PC-9 (cell line): ENCODE measurements at regions not wholly inside any gene's neighbourhood (a gene's known extent, or its start where the extent isn't known, plus 50 kb on each side); places are given as distances from the start of the nearest gene placed in this dataset.

Experiments
- BruUV-seq: library from RNA; stranded (reverse); fragments of 400-500 nt; replicated peaks from 2 replicates; lab custom pipeline; 2021; lab: Mats Ljungman, UMichigan
- CTCF ChIA-PET: fragments of 300-600 bp; sonication (Branson Sonifier 250); formaldehyde crosslinking; loops from one replicate; lab custom pipeline; 2022; ENCODE audit warnings: antibody characterized with exemption; lab: Charles Lee
- POLR2A ChIA-PET: fragments of 300-600 bp; sonication (Branson Sonifier 250); formaldehyde crosslinking; loops from one replicate; lab custom pipeline; 2022; ENCODE audit warnings: antibody characterized with exemption; ENCODE audit not compliant: unreplicated experiment; lab: Charles Lee
- DNase-seq, 2 experiments: peaks; one replicate each; pipeline versions ENCODE4 v3.0.0 to v3.0.0-alpha.2; 2015 to 2022; ENCODE audit warnings: mixed read lengths in 1 of 2
- H2AFZ ChIP-seq: fragments of 200-600 bp; sonication (generic); 2 replicates; pipeline ENCODE4 v1.8.1; 2017; ENCODE audit warnings: antibody characterized with exemption
- H3F3A ChIP-seq: fragments of 200-600 bp; sonication (generic); 2 replicates; pipeline ENCODE4 v1.8.1; 2017; ENCODE audit warnings: antibody characterized with exemption, mild to moderate bottlenecking, low read depth; ENCODE audit not compliant: insufficient read depth
- H3K27ac ChIP-seq: fragments of 200-600 bp; sonication (generic); 2 replicates; pipeline ENCODE4 v1.6.1; 2016; ENCODE audit warnings: mixed run types
- H3K27me3 ChIP-seq: fragments of 200-600 bp; sonication (generic); 2 replicates; pipeline ENCODE4 v1.6.1; 2016; ENCODE audit warnings: low read depth, mixed run types; ENCODE audit not compliant: insufficient read depth
- H3K36me3 ChIP-seq: fragments of 200-600 bp; sonication (generic); 2 replicates; pipeline ENCODE4 v1.6.1; 2016; ENCODE audit warnings: low read depth, mixed run types
- H3K4me1 ChIP-seq: fragments of 200-600 bp; sonication (generic); replicated peaks from 2 replicates; pipeline ENCODE4 v1.6.1; 2016; ENCODE audit warnings: mixed run types; ENCODE audit not compliant: insufficient read depth
- H3K4me2 ChIP-seq: fragments of 200-600 bp; sonication (generic); 2 replicates; pipeline ENCODE4 v1.6.1; 2017; ENCODE audit warnings: mixed run types
- H3K4me3 ChIP-seq: fragments of 200-600 bp; sonication (generic); 2 replicates; pipeline ENCODE4 v1.6.1; 2016; ENCODE audit warnings: mixed run types
- H3K79me2 ChIP-seq: fragments of 200-600 bp; sonication (generic); 2 replicates; pipeline ENCODE4 v1.6.1; 2017; ENCODE audit warnings: low read depth, mixed run types
- H3K9me2 ChIP-seq: fragments of 200-600 bp; sonication (generic); 2 replicates; pipeline ENCODE4 v1.8.1; 2017; ENCODE audit warnings: mild to moderate bottlenecking; ENCODE audit not compliant: insufficient read depth
- H3K9me3 ChIP-seq: fragments of 200-600 bp; sonication (generic); 2 replicates; pipeline ENCODE4 v1.8.1; 2016; ENCODE audit warnings: low read depth; ENCODE audit not compliant: insufficient read depth
- H4K20me1 ChIP-seq: fragments of 200-600 bp; sonication (generic); 2 replicates; pipeline ENCODE4 v1.8.1; 2017; ENCODE audit not compliant: insufficient read depth
- EZH2 ChIP-seq: fragments of 200-600 bp; sonication (generic); IDR thresholded peaks from 2 replicates; pipeline ENCODE4 v1.8.0; 2017; ENCODE audit warnings: antibody characterized with exemption, low read depth
- intact Hi-C: fragments of 100-400 bp; cut with micrococcal nuclease; formaldehyde crosslinking; loops from one replicate; pipeline ENCODE4 v1.10.0; 2022; ENCODE audit not compliant: unreplicated experiment
- TF ChIP-seq, protein P1 (sequence below): fragments of 200-600 bp; sonication (generic); conservative IDR thresholded peaks from 2 replicates; pipeline ENCODE4 v1.6.1; 2017; ENCODE audit warnings: mixed run types, antibody characterized with exemption, mild to moderate bottlenecking, moderate library complexity

- Histone ChIP-seq H3K4me2 (no peak overlapping the region), H3K36me3 (no peaks in the 10 kb centered on the region), H3K79me2 (no peaks in the 10 kb centered on the region), H3K9me2 (no peaks in the 10 kb centered on the region), H3K27ac (no peak overlapping the region), H3K27me3 (no peaks in the 10 kb centered on the region), H4K20me1 (no peaks in the 10 kb centered on the region), H2AFZ (no peak overlapping the region), H3K4me1 (no peaks in the 10 kb centered on the region), H3K9me3 (no peaks in the 10 kb centered on the region), H3F3A (no peaks in the 10 kb centered on the region), H3K4me3 (no peak overlapping the region)
- intact Hi-C loops: no loop called here
- ChIA-PET POLR2A (no interaction called here), CTCF (no interaction called here)
- no peak for DNase-seq
- no TSS peak for BruUV-seq
- TF ChIP-seq EZH2: no peak
These were observed 83.8 kb downstream of the TMEM167A start for GRCh38 chr5:82993416-82993815.

DNA sequence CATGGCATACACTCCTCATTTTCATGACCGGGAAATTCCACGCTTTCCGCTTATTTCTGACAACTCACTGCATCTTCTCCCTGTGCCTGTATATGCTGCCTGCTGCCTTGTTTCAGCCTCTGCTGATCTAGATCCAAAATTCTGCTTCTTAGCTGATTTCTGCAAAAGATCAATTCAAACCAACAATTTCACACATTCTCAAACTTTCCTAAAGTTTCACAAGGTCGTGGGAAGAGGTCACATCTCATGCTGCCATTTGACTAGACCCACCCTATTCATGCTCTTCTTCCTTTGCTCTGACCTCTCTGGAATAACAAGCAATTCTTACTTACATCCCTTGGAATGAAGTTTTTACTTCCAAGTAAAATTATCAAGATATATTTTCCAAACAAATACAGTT, 84.5 kb downstream of the TMEM167A start:
- intact Hi-C loops: no loop called here
- POLR2A ChIA-PET: no interaction called here
- Histone ChIP-seq H3F3A (no peaks in the 10 kb centered on the region), H3K27ac (no peak overlapping the region), H3K79me2 (no peaks in the 10 kb centered on the region), H3K36me3 (no peaks in the 10 kb centered on the region), H3K9me3 (no peaks in the 10 kb centered on the region), H3K9me2 (no peaks in the 10 kb centered on the region), H2AFZ (no peak overlapping the region), H3K4me2 (no peak overlapping the region), H3K27me3 (no peaks in the 10 kb centered on the region), H3K4me3 (no peak overlapping the region), H3K4me1 (no peaks in the 10 kb centered on the region), H4K20me1 (no peaks in the 10 kb centered on the region)
- no peak for TF ChIP-seq EZH2
- TF ChIP-seq, protein P1, sequence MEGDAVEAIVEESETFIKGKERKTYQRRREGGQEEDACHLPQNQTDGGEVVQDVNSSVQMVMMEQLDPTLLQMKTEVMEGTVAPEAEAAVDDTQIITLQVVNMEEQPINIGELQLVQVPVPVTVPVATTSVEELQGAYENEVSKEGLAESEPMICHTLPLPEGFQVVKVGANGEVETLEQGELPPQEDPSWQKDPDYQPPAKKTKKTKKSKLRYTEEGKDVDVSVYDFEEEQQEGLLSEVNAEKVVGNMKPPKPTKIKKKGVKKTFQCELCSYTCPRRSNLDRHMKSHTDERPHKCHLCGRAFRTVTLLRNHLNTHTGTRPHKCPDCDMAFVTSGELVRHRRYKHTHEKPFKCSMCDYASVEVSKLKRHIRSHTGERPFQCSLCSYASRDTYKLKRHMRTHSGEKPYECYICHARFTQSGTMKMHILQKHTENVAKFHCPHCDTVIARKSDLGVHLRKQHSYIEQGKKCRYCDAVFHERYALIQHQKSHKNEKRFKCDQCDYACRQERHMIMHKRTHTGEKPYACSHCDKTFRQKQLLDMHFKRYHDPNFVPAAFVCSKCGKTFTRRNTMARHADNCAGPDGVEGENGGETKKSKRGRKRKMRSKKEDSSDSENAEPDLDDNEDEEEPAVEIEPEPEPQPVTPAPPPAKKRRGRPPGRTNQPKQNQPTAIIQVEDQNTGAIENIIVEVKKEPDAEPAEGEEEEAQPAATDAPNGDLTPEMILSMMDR: no peak
- CTCF ChIA-PET: no interaction called here
- no TSS peak for BruUV-seq
- no peak for DNase-seq

DNA sequence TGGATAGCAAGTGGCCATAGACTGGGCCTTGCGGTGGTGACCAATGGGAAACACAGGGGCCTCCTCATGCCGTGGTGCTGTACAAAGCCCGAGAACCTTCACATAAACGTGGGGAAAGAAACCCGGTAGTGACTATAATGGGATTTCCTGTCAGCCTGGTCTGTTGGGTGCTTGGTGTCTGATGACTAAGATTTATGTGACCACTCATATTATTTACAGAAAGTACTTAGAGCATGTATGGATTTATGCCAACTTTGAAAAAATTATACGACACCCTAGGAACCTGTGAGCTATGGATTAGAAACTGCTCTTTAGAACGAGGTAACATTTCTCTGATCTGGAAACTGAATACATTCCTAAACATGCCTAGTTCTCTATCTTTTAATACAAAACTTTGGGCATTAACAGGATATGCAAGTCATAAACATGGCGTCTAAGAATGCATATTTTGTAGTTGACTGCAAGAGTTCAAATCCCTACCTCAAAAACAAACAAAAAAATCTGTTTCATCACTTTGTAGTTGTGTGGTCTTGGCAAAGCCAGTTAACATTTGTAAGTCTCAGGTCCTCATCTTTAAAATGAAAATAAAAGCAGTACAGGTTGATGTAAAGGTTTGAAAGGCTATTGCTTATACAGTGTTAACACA, 85.4 kb downstream of the TMEM167A start:
- no peaks in the 10 kb centered on the region for H3K4me1 ChIP-seq
- H3F3A ChIP-seq: no peaks in the 10 kb centered on the region
- H3K9me3 ChIP-seq: no peaks in the 10 kb centered on the region
- H3K27me3 ChIP-seq: no peaks in the 10 kb centered on the region
- H2AFZ ChIP-seq: no peak overlapping the region
- ChIA-PET CTCF (no interaction called here), POLR2A (no interaction called here)
- intact Hi-C loops: no loop called here
- H3K27ac ChIP-seq: no peak overlapping the region
- no peaks in the 10 kb centered on the region for H3K79me2 ChIP-seq
- TF ChIP-seq, protein P1: no peak
- no peak for TF ChIP-seq EZH2
- H3K36me3 ChIP-seq: no peaks in the 10 kb centered on the region
- no peak overlapping the region for H3K4me2 ChIP-seq
- H3K9me2 ChIP-seq: no peaks in the 10 kb centered on the region
- BruUV-seq: no TSS peak
- no peak overlapping the region for H3K4me3 ChIP-seq
- H4K20me1 ChIP-seq: no peaks in the 10 kb centered on the region
- no peak for DNase-seq

GRCh38 chr5:82991059-82991458, 86.1 kb downstream of the TMEM167A start:
- no peaks in the 10 kb centered on the region for H3F3A ChIP-seq
- TF ChIP-seq EZH2: no peak
- no peak overlapping the region for H2AFZ ChIP-seq
- no peaks in the 10 kb centered on the region for H3K79me2 ChIP-seq
- H3K4me1 ChIP-seq: no peaks in the 10 kb centered on the region
- no peaks in the 10 kb centered on the region for H3K9me3 ChIP-seq
- H4K20me1 ChIP-seq: no peaks in the 10 kb centered on the region
- H3K4me2 ChIP-seq: no peak overlapping the region
- intact Hi-C loops: no loop called here
- H3K9me2 ChIP-seq: no peaks in the 10 kb centered on the region
- no TSS peak for BruUV-seq
- no peaks in the 10 kb centered on the region for H3K27me3 ChIP-seq
- no peak overlapping the region for H3K4me3 ChIP-seq
- no peak overlapping the region for H3K27ac ChIP-seq
- no peak for DNase-seq
- ChIA-PET CTCF (no interaction called here), POLR2A (no interaction called here)
- no peaks in the 10 kb centered on the region for H3K36me3 ChIP-seq
